ENCODE measurements at regions not wholly inside any gene's neighbourhood (a gene's known extent, or its start where the extent isn't known, plus 50 kb on each side); places are given as distances from the start of the nearest gene placed in this dataset.

GRCh38 chr2:239675826-239676715 is 275.3 kb upstream of the HDAC4 start:
- no peak for DNase-seq (ENCODE audit: low spot score)
- H3K4me1 ChIP-seq (ENCODE audit: control insufficient read depth in 4 of 4, insufficient read depth in 4 of 4, low read length in 3 of 4) = no peaks in the 10 kb centered on the region
- no peak overlapping the region for H3K4me3 ChIP-seq (ENCODE audit: low read depth in 1 of 3, low read length in 3 of 3)
- H3K27ac ChIP-seq (ENCODE audit: low read depth in 1 of 2, low read length in 2 of 2) = no peak overlapping the region
- no peaks in the 10 kb centered on the region for H3K36me3 ChIP-seq (ENCODE audit: control insufficient read depth in 4 of 4, insufficient read depth in 3 of 4, low read depth in 1 of 4, low read length in 3 of 4)
- WGBS = 85% methylated on average over 22 of the region's 22 CpGs
- no peak overlapping the region for H3K9ac ChIP-seq (ENCODE audit: low read depth in 1 of 2, low read length in 2 of 2)
- H3K27me3 ChIP-seq (ENCODE audit: control insufficient read depth in 4 of 4, insufficient read depth in 4 of 4, low read length in 3 of 4) = no peaks in the 10 kb centered on the region
- no peaks in the 10 kb centered on the region for H3K9me3 ChIP-seq (ENCODE audit: control insufficient read depth in 4 of 4, low read length in 3 of 4)
- TF ChIP-seq GABPA (IDR thresholded peaks at IDR 0.05 in 1 of 2, conservative IDR thresholded peaks at IDR 0.05 in 1 of 2) (no peak), FOXA1 (IDR thresholded peaks at IDR 0.05) (no peak), HNF4G (IDR thresholded peaks at IDR 0.05) (no peak), FOXA2 (IDR thresholded peaks at IDR 0.05) (no peak), MAX (IDR thresholded peaks at IDR 0.05) (no peak), EGR1 (IDR thresholded peaks at IDR 0.05; ENCODE audit: low read depth in 2 of 2) (no peak), SP1 (IDR thresholded peaks at IDR 0.05) (no peak), JUND (IDR thresholded peaks at IDR 0.05) (no peak), RXRA (IDR thresholded peaks at IDR 0.05) (no peak), TAF1 (conservative IDR thresholded peaks at IDR 0.05) (no peak), RAD21 (IDR thresholded peaks at IDR 0.05) (no peak), NR2F2 (IDR thresholded peaks at IDR 0.05) (no peak), HNF4A (conservative IDR thresholded peaks at IDR 0.05) (no peak), YY1 (IDR thresholded peaks at IDR 0.05) (no peak)
- TF ChIP-seq, protein P1, sequence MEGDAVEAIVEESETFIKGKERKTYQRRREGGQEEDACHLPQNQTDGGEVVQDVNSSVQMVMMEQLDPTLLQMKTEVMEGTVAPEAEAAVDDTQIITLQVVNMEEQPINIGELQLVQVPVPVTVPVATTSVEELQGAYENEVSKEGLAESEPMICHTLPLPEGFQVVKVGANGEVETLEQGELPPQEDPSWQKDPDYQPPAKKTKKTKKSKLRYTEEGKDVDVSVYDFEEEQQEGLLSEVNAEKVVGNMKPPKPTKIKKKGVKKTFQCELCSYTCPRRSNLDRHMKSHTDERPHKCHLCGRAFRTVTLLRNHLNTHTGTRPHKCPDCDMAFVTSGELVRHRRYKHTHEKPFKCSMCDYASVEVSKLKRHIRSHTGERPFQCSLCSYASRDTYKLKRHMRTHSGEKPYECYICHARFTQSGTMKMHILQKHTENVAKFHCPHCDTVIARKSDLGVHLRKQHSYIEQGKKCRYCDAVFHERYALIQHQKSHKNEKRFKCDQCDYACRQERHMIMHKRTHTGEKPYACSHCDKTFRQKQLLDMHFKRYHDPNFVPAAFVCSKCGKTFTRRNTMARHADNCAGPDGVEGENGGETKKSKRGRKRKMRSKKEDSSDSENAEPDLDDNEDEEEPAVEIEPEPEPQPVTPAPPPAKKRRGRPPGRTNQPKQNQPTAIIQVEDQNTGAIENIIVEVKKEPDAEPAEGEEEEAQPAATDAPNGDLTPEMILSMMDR (IDR thresholded peaks at IDR 0.05; ENCODE audit: low read depth, low read length, missing input control) = no peak
- TF ChIP-seq, protein P2, sequence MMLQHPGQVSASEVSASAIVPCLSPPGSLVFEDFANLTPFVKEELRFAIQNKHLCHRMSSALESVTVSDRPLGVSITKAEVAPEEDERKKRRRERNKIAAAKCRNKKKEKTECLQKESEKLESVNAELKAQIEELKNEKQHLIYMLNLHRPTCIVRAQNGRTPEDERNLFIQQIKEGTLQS (IDR thresholded peaks at IDR 0.05) = no peak
- TF ChIP-seq, protein P3, sequence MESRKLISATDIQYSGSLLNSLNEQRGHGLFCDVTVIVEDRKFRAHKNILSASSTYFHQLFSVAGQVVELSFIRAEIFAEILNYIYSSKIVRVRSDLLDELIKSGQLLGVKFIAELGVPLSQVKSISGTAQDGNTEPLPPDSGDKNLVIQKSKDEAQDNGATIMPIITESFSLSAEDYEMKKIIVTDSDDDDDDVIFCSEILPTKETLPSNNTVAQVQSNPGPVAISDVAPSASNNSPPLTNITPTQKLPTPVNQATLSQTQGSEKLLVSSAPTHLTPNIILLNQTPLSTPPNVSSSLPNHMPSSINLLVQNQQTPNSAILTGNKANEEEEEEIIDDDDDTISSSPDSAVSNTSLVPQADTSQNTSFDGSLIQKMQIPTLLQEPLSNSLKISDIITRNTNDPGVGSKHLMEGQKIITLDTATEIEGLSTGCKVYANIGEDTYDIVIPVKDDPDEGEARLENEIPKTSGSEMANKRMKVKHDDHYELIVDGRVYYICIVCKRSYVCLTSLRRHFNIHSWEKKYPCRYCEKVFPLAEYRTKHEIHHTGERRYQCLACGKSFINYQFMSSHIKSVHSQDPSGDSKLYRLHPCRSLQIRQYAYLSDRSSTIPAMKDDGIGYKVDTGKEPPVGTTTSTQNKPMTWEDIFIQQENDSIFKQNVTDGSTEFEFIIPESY (IDR thresholded peaks at IDR 0.05) = no peak

- DNase-seq (ENCODE audit: low spot score) = no peak
- Histone ChIP-seq H3K4me1 (ENCODE audit: control insufficient read depth in 4 of 4, insufficient read depth in 4 of 4, low read length in 3 of 4) (no peaks in the 10 kb centered on the region), H3K9me3 (ENCODE audit: control insufficient read depth in 4 of 4, low read length in 3 of 4) (no peaks in the 10 kb centered on the region), H3K4me3 (ENCODE audit: low read depth in 1 of 3, low read length in 3 of 3) (no peak overlapping the region), H3K27ac (ENCODE audit: low read depth in 1 of 2, low read length in 2 of 2) (no peak overlapping the region), H3K36me3 (ENCODE audit: control insufficient read depth in 4 of 4, insufficient read depth in 3 of 4, low read depth in 1 of 4, low read length in 3 of 4) (no peaks in the 10 kb centered on the region), H3K9ac (ENCODE audit: low read depth in 1 of 2, low read length in 2 of 2) (no peak overlapping the region), H3K27me3 (ENCODE audit: control insufficient read depth in 4 of 4, insufficient read depth in 4 of 4, low read length in 3 of 4) (no peaks in the 10 kb centered on the region)
- 85% methylated on average over 17 of the region's 17 CpGs for WGBS
- TF ChIP-seq, protein P3 (IDR thresholded peaks at IDR 0.05) = no peak
- TF ChIP-seq HNF4A (conservative IDR thresholded peaks at IDR 0.05) = no peak
- TF ChIP-seq TAF1 (conservative IDR thresholded peaks at IDR 0.05) = no peak
- TF ChIP-seq HNF4G (IDR thresholded peaks at IDR 0.05) = no peak
- TF ChIP-seq, protein P2 (IDR thresholded peaks at IDR 0.05) = no peak
- TF ChIP-seq JUND (IDR thresholded peaks at IDR 0.05) = no peak
- TF ChIP-seq YY1 (IDR thresholded peaks at IDR 0.05) = no peak
- TF ChIP-seq RAD21 (IDR thresholded peaks at IDR 0.05) = no peak
- no peak for TF ChIP-seq REST (IDR thresholded peaks at IDR 0.05)
- no peak for TF ChIP-seq FOXA1 (IDR thresholded peaks at IDR 0.05)
- no peak for TF ChIP-seq MAX (IDR thresholded peaks at IDR 0.05)
Measured at GRCh38 chr2:239674981-239675825, 274.4 kb upstream of the HDAC4 start.

Data from liver (tissue), 8 donors.